WTC11 (cell line): ENCODE measurements at regions not wholly inside any gene's neighbourhood (a gene's known extent, or its start where the extent isn't known, plus 50 kb on each side); places are given as distances from the start of the nearest gene placed in this dataset.

ENCODE experiments used
- ATAC-seq: fragments of 200-7000 bp; cut with Tn5 transposase; 2 replicates; pipeline ENCODE4 v1.10.0; 2021; ENCODE audit warnings: mild to moderate bottlenecking, moderate library complexity
- CTCF ChIA-PET: fragments of 300-600 bp; sonication (Branson Sonifier 250); formaldehyde crosslinking; loops from one replicate; lab custom pipeline; 2021; ENCODE audit warnings: antibody characterized with exemption; lab: Charles Lee
- POLR2A ChIA-PET: fragments of 350-600 bp; sonication (Branson Sonifier 250); formaldehyde crosslinking; loops from one replicate; lab custom pipeline; 2021; ENCODE audit warnings: antibody characterized with exemption; lab: Charles Lee
- DNase-seq: peaks from one replicate; pipeline ENCODE4 v3.0.0; 2021; ENCODE audit warnings: low spot score
- H3K27ac Mint-ChIP-seq: 2 replicates; pipeline ENCODE4 v1.8.0; 2021; ENCODE audit warnings: mixed read lengths
- H3K27me3 Mint-ChIP-seq: 2 replicates; pipeline ENCODE4 v1.8.0; 2021; ENCODE audit warnings: low read depth, mild to moderate bottlenecking, moderate library complexity, mixed read lengths
- H3K36me3 Mint-ChIP-seq: 2 replicates; pipeline ENCODE4 v1.8.0; 2021; ENCODE audit warnings: mixed read lengths
- H3K4me1 Mint-ChIP-seq: 2 replicates; pipeline ENCODE4 v1.8.0; 2022; ENCODE audit warnings: mixed read lengths
- H3K4me3 Mint-ChIP-seq: 2 replicates; pipeline ENCODE4 v1.8.0; 2021; ENCODE audit warnings: mild to moderate bottlenecking, moderate library complexity, mixed read lengths
- H3K9me3 Mint-ChIP-seq: 2 replicates; pipeline ENCODE4 v1.8.0; 2021; ENCODE audit warnings: mixed read lengths
- ARID4B ChIP-seq: sonication (generic); formaldehyde crosslinking; IDR thresholded peaks from 2 replicates; pipeline ENCODE4 v1.8.0; 2023; ENCODE audit warnings: missing genetic modification reagents, mild to moderate bottlenecking, borderline replicate concordance
- E2F1 ChIP-seq: sonication (generic); formaldehyde crosslinking; IDR thresholded peaks from 2 replicates; pipeline ENCODE4 v1.8.0; 2022; ENCODE audit warnings: mild to moderate bottlenecking, missing genetic modification reagents
- ELF4 ChIP-seq: sonication (generic); formaldehyde crosslinking; IDR thresholded peaks from 2 replicates; pipeline ENCODE4 v1.8.1; 2022; ENCODE audit warnings: low read depth, mild to moderate bottlenecking, moderate library complexity, missing genetic modification reagents
- FOXP4 ChIP-seq: sonication (generic); formaldehyde crosslinking; IDR thresholded peaks from 2 replicates; pipeline ENCODE4 v1.8.0; 2022; ENCODE audit warnings: mild to moderate bottlenecking, missing genetic modification reagents
- GABPB1 ChIP-seq: sonication (generic); formaldehyde crosslinking; IDR thresholded peaks from 2 replicates; pipeline ENCODE4 v1.8.1; 2023; ENCODE audit warnings: mild to moderate bottlenecking, missing genetic modification reagents
- HMGA2 ChIP-seq: fragments of 250-450 bp; sonication (Bioruptor Pico); IDR thresholded peaks from 2 replicates; pipeline ENCODE4 v1.4.0; 2021; ENCODE audit warnings: mild to moderate bottlenecking, moderate library complexity
- JUN ChIP-seq: sonication (generic); formaldehyde crosslinking; IDR thresholded peaks from 2 replicates; pipeline ENCODE4 v1.8.0; 2023; ENCODE audit warnings: mild to moderate bottlenecking, missing genetic modification reagents
- KAT7 ChIP-seq: sonication (generic); formaldehyde crosslinking; IDR thresholded peaks from 2 replicates; pipeline ENCODE4 v1.8.1; 2023; ENCODE audit warnings: missing genetic modification reagents, mild to moderate bottlenecking, borderline replicate concordance
- MYBL2 ChIP-seq: sonication (generic); formaldehyde crosslinking; IDR thresholded peaks from 2 replicates; pipeline ENCODE4 v1.8.1; 2023; ENCODE audit warnings: mild to moderate bottlenecking, moderate library complexity, missing genetic modification reagents
- NFATC4 ChIP-seq: fragments of 250-450 bp; sonication (Bioruptor Pico); IDR thresholded peaks from 2 replicates; pipeline ENCODE4 v1.9.0; 2021; ENCODE audit warnings: mild to moderate bottlenecking
- NFYB ChIP-seq: sonication (generic); formaldehyde crosslinking; conservative IDR thresholded peaks from 2 replicates; pipeline ENCODE4 v1.8.0; 2022; ENCODE audit warnings: low read depth, missing genetic modification reagents
- NR3C1 ChIP-seq: sonication (generic); formaldehyde crosslinking; conservative IDR thresholded peaks from 2 replicates; pipeline ENCODE4 v1.8.1; 2023; ENCODE audit warnings: low read depth, mild to moderate bottlenecking, missing genetic modification reagents
- SMAD4 ChIP-seq: sonication (generic); formaldehyde crosslinking; IDR thresholded peaks from 2 replicates; pipeline ENCODE4 v1.8.0; 2022; ENCODE audit warnings: mild to moderate bottlenecking, missing genetic modification reagents
- ZBTB21 ChIP-seq: sonication (generic); formaldehyde crosslinking; IDR thresholded peaks from 2 replicates; pipeline ENCODE4 v1.8.1; 2023; ENCODE audit warnings: mild to moderate bottlenecking, missing genetic modification reagents, borderline replicate concordance
- ZMAT4 ChIP-seq: fragments of 250-450 bp; sonication (Bioruptor Pico); IDR thresholded peaks from 2 replicates; pipeline ENCODE4 v1.9.0; 2021; ENCODE audit warnings: mild to moderate bottlenecking
- ZNF317 ChIP-seq: sonication (generic); formaldehyde crosslinking; IDR thresholded peaks from 2 replicates; pipeline ENCODE4 v1.8.1; 2023; ENCODE audit warnings: low read depth, mild to moderate bottlenecking, moderate library complexity, missing genetic modification reagents, borderline replicate concordance
- ZNF425 ChIP-seq: fragments of 250-450 bp; sonication (Bioruptor Pico); conservative IDR thresholded peaks from 2 replicates; pipeline ENCODE4 v1.9.0; 2021; ENCODE audit warnings: mild to moderate bottlenecking
- ZSCAN18 ChIP-seq: fragments of 250-450 bp; sonication (Bioruptor Pico); IDR thresholded peaks from 2 replicates; pipeline ENCODE4 v2.1.2; 2022; ENCODE audit warnings: mild to moderate bottlenecking, moderate library complexity

- Mint-ChIP-seq H3K9me3 (no peaks in the 10 kb centered on the region), H3K4me1 (no peaks in the 10 kb centered on the region; the same call in 1 of the 2 replicates), H3K36me3 (no peaks in the 10 kb centered on the region), H3K4me3 (no peak overlapping the region), H3K27ac (no peak overlapping the region), H3K27me3 (no peaks in the 10 kb centered on the region)
- ATAC-seq (no peak), DNase-seq (no peak)
- TF ChIP-seq ELF4 (CRISPR knock-in tag) (no peak), ZNF425 (CRISPR knock-in tag) (no peak), NFYB (no peak), ZBTB21 (CRISPR knock-in tag) (no peak), NR3C1 (no peak), MYBL2 (CRISPR knock-in tag) (no peak), HMGA2 (CRISPR knock-in tag) (no peak), FOXP4 (CRISPR knock-in tag) (no peak), JUN (CRISPR knock-in tag) (no peak), SMAD4 (CRISPR knock-in tag) (no peak), ARID4B (CRISPR knock-in tag) (no peak), E2F1 (CRISPR knock-in tag) (no peak), GABPB1 (CRISPR knock-in tag) (no peak), ZNF317 (CRISPR knock-in tag) (no peak), ZMAT4 (CRISPR knock-in tag) (no peak), NFATC4 (CRISPR knock-in tag) (no peak), ZSCAN18 (no peak), KAT7 (CRISPR knock-in tag) (no peak)
- CTCF ChIA-PET: no interaction called here
- POLR2A ChIA-PET: no interaction called here
Measured at GRCh38 chr11:97756571-97757335, 1264.0 kb upstream of the CNTN5 start.
